Hepatocyte (in vitro differentiated cells): ENCODE measurements at regions not wholly inside any gene's neighbourhood (a gene's known extent, or its start where the extent isn't known, plus 50 kb on each side); places are given as distances from the start of the nearest gene placed in this dataset.

Source experiments
- DNase-seq: peaks from one replicate; pipeline ENCODE4 v3.0.0-alpha.2; 2016; ENCODE audit warnings: low spot score
- H2AFZ ChIP-seq: fragments of 200-600 bp; sonication (generic); 2 replicates; pipeline ENCODE4 v1.6.0; 2016; ENCODE audit warnings: antibody characterized with exemption, mild to moderate bottlenecking
- H3K27ac ChIP-seq: fragments of 200-600 bp; sonication (generic); 2 replicates; pipeline ENCODE4 v1.5.1; 2016; ENCODE audit warnings: mild to moderate bottlenecking
- H3K27me3 ChIP-seq: fragments of 200-600 bp; sonication (generic); 2 replicates; pipeline ENCODE4 v1.6.1; 2016
- H3K36me3 ChIP-seq: fragments of 200-600 bp; sonication (generic); replicated peaks from 2 replicates; pipeline ENCODE4 v1.5.1; 2016; ENCODE audit warnings: low read depth; ENCODE audit not compliant: insufficient read depth
- H3K4me1 ChIP-seq: fragments of 200-600 bp; sonication (generic); 2 replicates; pipeline ENCODE4 v1.5.1; 2016; ENCODE audit warnings: mild to moderate bottlenecking, moderate library complexity; ENCODE audit not compliant: insufficient read depth
- H3K4me2 ChIP-seq: fragments of 200-600 bp; sonication (generic); 2 replicates; pipeline ENCODE4 v1.6.0; 2016
- H3K4me3 ChIP-seq: fragments of 200-600 bp; sonication (generic); 2 replicates; pipeline ENCODE4 v1.5.1; 2016; ENCODE audit warnings: mild to moderate bottlenecking
- H3K79me2 ChIP-seq: fragments of 200-600 bp; sonication (generic); 2 replicates; pipeline ENCODE4 v1.6.0; 2017; ENCODE audit warnings: mild to moderate bottlenecking
- H3K9me2 ChIP-seq: fragments of 200-600 bp; sonication (generic); replicated peaks from 2 replicates; pipeline ENCODE4 v1.6.0; 2017; ENCODE audit warnings: mild to moderate bottlenecking; ENCODE audit not compliant: insufficient read depth
- H3K9me3 ChIP-seq: fragments of 200-600 bp; sonication (generic); 2 replicates; pipeline ENCODE4 v1.5.1; 2016; ENCODE audit warnings: low read depth, mild to moderate bottlenecking
- H4K20me1 ChIP-seq: fragments of 200-600 bp; sonication (generic); 2 replicates; pipeline ENCODE4 v1.6.0; 2016; ENCODE audit warnings: mild to moderate bottlenecking; ENCODE audit not compliant: insufficient read depth, poor library complexity, severe bottlenecking
- CTCF ChIP-seq: fragments of 200-600 bp; sonication (generic); IDR thresholded peaks from 2 replicates; pipeline ENCODE4 v1.5.1; 2016; ENCODE audit warnings: antibody characterized with exemption, mild to moderate bottlenecking; ENCODE audit not compliant: poor library complexity
- EZH2 ChIP-seq: fragments of 200-600 bp; sonication (generic); IDR thresholded peaks from 2 replicates; pipeline ENCODE4 v1.6.1; 2016; ENCODE audit warnings: antibody characterized with exemption, mild to moderate bottlenecking, borderline replicate concordance
- EZH2phosphoT487 ChIP-seq: fragments of 200-600 bp; sonication (generic); IDR thresholded peaks from one replicate; pipeline ENCODE4 v1.6.1; 2018; ENCODE audit warnings: antibody characterized with exemption, mild to moderate bottlenecking, low read depth, moderate library complexity; ENCODE audit not compliant: unreplicated experiment, severe bottlenecking
- WGBS: methylation state at CpG from one replicate; pipeline ENCODE4 v1.1.6; 2016; ENCODE audit warnings: low lambda C conversion rate; ENCODE audit errors: missing lambda C conversion rate; 5-methylcytosine and 5-hydroxymethylcytosine counted together

DNA sequence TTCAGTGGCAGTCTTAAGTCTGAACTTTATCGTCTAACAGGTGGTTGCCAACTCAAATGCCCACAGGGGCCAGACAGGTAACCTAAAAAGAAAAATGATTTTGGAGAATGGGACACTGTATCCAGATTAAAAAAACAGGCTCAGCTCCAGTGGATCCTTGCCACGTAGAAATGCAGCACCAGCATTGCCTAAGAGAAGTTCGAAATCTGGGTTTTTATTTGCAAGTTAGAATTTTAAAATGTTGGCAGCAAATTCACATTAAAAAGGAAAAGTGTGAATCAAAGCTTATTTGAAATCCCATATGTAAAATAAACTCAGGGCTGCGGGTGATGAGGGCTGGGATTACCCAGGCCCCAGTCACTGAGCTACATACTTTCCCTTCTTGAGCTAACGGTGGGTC is 408.5 kb upstream of the SUCLG2 start:
- H3K4me3 ChIP-seq: no peak overlapping the region
- no peaks in the 10 kb centered on the region for H3K9me2 ChIP-seq
- H3K36me3 ChIP-seq: no peaks in the 10 kb centered on the region
- H4K20me1 ChIP-seq: no peaks in the 10 kb centered on the region
- H3K79me2 ChIP-seq: no peaks in the 10 kb centered on the region
- H3K27ac ChIP-seq: no peak overlapping the region
- no peak overlapping the region for H3K4me2 ChIP-seq
- H3K9me3 ChIP-seq: no peaks in the 10 kb centered on the region
- H2AFZ ChIP-seq: no peak overlapping the region
- no peaks in the 10 kb centered on the region for H3K27me3 ChIP-seq
- peaks cover 8% of the 10 kb centered on the region for H3K4me1 ChIP-seq
- no peak for TF ChIP-seq EZH2
- TF ChIP-seq CTCF: no peak
- no peak for TF ChIP-seq EZH2phosphoT487
- 70% methylated on average over 5 of the region's 5 CpGs for WGBS
- no peak for DNase-seq

- H3K27ac ChIP-seq: peak overlapping the region; percentile 74
- DNase-seq: no peak
- H3K9me2 ChIP-seq: no peaks in the 10 kb centered on the region
- H4K20me1 ChIP-seq: no peaks in the 10 kb centered on the region
- 70% methylated on average over 5 of the region's 5 CpGs for WGBS
- peaks cover 3% of the 10 kb centered on the region for H3K4me1 ChIP-seq
- no peaks in the 10 kb centered on the region for H3K27me3 ChIP-seq
- no peak overlapping the region for H3K4me3 ChIP-seq
- no peaks in the 10 kb centered on the region for H3K79me2 ChIP-seq
- no peaks in the 10 kb centered on the region for H3K36me3 ChIP-seq
- no peak for TF ChIP-seq CTCF
- no peak for TF ChIP-seq EZH2phosphoT487
- TF ChIP-seq EZH2: no peak
- H3K9me3 ChIP-seq: no peaks in the 10 kb centered on the region
- no peak overlapping the region for H2AFZ ChIP-seq
- no peak overlapping the region for H3K4me2 ChIP-seq
These were observed 406.5 kb upstream of the SUCLG2 start for GRCh38 chr3:68060910-68061309.

GRCh38 chr3:68060191-68060590 is 405.8 kb upstream of the SUCLG2 start:
- peak overlapping the region; percentile 74 for H3K27ac ChIP-seq

More at GRCh38 chr3:68060191-68060590, 405.8 kb upstream of the SUCLG2 start:
- no peaks in the 10 kb centered on the region for H3K9me2 ChIP-seq
- H3K4me2 ChIP-seq: peak overlapping the region; percentile 31
- no peaks in the 10 kb centered on the region for H4K20me1 ChIP-seq
- H3K36me3 ChIP-seq: no peaks in the 10 kb centered on the region
- no peaks in the 10 kb centered on the region for H3K79me2 ChIP-seq
- H3K27me3 ChIP-seq: no peaks in the 10 kb centered on the region
- H3K4me3 ChIP-seq: no peak overlapping the region
- WGBS: 53% methylated on average over 3 of the region's 3 CpGs
- H2AFZ ChIP-seq: no peak overlapping the region
- H3K4me1 ChIP-seq: peaks cover 3% of the 10 kb centered on the region
- DNase-seq: peak; percentile 12
- no peak for TF ChIP-seq EZH2
- TF ChIP-seq CTCF: no peak
- no peak for TF ChIP-seq EZH2phosphoT487
- H3K9me3 ChIP-seq: no peaks in the 10 kb centered on the region
